Activated CD4-positive, alpha-beta T cell treated with anti-CD3 and anti-CD28 coated beads, Interleukin-2, amount 50 U/mL, for 4 hours (primary cell): ENCODE measurements at regions not wholly inside any gene's neighbourhood (a gene's known extent, or its start where the extent isn't known, plus 50 kb on each side); places are given as distances from the start of the nearest gene placed in this dataset.

ENCODE experiments used
- DNase-seq, 2 experiments: peaks; one replicate each; pipeline ENCODE4 v3.0.0-alpha.2; 2020

DNA sequence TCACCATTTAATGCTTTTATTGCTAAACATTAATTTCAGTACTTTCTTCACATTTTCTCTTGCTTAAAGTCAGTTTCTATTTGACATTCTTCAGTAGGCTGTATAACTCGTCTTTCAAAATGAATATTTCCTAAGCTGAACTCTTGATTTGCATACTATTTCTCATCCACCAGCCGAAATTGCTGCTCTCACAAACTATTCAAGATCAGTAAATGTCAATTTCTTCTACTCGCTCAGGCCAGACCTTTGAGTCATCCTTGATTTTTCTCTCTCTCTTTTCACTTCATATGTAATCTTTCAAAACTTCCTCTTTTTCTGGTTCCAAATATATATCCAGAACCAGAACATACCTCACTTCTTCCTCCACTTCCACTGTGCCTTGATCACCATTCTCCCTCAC, 990.0 kb downstream of the KCNT2 start:
- no peak for DNase-seq

DNA sequence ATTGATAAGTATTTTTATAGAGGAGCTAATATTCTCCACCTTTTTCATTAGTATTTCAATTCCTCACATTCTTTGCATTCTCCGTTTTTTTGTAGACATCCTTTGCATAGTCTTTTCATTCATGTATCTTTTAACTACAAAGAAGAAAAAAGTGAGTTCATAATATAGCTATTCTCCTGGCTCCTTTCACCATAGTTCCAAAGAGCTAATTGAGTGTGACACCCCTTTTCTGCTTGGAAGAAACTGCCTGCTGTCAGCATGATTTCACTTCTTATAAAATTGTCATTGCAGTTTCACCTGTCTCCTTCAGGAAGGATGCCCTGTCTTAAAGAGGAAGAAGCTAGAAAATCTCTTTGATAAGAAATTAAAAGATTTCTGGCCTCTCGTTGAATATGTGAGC, 991.1 kb downstream of the KCNT2 start:
- DNase-seq: no peak

DNA sequence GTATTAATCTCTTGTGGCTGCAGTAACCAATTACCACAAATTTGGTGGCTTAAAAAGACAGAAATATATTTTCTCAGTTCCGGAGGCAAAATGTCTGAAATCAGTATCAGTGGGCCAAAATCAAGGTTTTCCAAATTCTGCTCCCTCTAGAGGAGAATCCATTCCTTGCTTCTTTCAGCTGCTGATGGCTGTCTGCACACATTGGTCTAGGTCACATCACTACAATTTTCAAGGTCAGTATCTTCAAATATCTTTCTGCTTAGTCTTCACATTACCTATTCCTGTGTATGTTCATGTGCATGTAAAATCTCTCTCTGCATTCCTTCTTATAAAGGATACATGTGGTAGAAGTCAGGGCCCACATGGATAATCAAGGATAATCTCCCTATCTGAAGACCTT, 999.4 kb downstream of the KCNT2 start:
- no peak for DNase-seq

DNA sequence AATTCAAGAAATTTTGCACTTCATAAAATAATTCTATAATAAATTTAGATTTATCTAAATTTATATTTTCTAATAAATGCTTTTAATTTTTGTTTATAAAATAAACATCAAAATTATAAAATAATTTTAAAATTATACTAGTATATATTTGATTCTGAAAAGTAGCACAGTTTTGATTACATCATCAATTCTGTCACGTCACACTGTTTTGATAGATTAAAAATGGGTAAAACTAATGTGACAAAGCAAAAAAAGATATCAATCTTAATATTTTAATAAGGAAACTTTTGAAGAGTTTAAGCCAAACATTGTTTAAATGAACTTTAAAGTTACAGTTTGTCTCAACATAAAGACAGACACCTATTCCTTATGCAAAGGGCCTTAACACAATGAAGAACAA, 1001.8 kb downstream of the KCNT2 start:
- DNase-seq: no peak

DNA sequence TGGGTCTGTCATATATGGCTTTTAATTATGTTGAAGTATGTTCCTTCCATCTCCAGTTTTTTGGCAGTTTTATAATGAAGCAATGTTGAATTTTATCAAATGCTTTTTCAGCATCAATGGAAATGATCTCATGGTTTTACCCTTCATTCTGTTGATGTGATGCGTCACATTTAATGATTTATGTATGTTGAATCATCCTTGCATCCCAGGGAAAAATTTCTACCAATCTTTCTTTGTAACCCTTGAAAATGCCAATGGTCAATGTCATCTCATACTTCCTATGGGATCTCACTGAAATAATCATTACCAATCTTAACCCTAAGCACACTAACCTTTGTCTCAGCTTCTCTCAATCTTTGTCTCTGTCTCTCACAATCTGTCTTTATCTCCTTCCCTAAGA, 1004.0 kb downstream of the KCNT2 start:
- no peak for DNase-seq

DNA sequence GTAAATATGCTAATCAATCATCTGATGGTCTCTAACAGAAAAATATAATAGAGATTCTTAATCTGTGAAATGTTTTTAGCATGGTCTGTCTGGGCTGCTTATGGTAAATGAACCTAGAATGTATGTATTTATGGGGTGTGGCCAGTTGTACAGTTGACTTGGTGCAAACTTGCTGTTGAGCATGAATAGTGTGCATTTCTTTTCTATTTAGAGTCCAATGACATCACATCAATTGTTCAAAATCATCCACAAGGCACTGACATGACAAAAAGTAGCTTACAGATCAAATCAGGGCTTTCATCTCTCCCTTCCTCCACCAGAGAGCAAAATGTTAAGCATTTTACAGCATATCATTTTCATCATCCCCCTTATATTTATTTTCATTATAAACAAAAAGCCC, 1010.3 kb downstream of the KCNT2 start:
- DNase-seq: no peak

DNA sequence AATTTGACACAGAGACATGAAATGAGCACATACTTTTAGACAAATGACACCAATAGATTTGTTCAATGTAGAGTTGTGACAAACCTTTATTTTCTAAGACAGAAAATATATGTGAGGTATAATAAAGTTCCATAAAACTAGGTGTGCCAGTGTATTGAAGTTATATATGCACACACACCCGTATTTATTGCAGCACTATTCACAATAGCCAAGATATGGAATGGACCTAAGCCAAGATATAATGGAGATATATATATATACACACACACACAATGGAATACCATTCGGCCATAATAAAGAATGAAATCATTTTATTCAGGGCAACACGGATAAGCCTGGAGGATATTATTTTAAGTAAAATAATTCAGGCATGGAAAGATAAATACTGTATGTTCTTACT, 1013.5 kb downstream of the KCNT2 start:
- DNase-seq: no peak

DNA sequence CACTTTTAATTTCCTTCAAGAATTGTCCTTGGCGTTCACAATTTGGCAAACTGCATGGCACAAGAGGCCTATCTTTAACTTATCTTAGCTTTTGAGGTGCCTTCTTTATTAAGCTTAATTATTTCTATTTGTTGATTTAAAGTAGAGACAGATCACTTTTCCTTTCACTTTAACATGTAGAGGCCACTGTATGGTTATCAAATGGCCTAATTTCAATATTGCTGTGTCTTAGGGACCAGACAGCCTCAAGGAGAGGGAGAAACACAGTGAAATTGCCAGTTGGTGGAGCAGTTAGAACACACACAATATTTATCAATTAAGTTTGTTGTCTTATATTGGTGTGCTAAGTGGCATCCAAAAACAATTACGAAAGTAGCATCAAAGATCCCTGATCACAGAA, 1013.9 kb downstream of the KCNT2 start:
- DNase-seq: no peak

DNA sequence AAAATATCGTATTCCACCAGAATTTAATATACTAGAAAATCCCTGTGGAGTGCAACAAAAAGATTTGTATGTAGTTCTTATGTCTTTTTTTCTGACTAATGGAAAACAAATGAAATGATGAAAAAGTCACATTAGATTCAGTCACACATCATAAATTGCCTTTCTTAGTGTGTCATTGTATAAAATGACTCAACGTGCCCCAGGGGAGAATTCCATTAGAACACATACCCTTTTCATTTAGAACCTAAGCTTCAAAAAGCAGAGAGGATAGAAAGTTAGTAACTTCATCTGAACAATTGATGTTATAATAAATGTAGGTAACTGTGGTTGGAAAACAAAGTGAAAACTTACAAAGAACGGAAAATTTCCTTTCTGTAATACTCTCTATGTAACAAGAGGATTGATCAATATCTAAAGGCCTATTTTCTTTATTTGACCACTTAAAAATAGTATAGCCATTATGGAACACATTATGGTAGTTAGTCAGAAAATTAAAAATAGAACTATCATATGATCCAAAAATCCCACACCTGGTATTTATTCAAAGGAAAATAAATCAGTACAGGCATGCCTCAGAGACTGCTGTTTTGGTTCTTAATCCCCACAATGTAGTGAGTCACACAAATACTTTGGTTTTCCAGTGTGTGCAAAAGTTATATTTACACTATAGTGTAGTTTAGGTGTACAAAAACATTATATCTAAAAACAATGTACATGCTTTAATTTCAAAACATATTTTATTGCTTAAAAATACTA, 1016.1 kb downstream of the KCNT2 start:
- no peak for DNase-seq

DNA sequence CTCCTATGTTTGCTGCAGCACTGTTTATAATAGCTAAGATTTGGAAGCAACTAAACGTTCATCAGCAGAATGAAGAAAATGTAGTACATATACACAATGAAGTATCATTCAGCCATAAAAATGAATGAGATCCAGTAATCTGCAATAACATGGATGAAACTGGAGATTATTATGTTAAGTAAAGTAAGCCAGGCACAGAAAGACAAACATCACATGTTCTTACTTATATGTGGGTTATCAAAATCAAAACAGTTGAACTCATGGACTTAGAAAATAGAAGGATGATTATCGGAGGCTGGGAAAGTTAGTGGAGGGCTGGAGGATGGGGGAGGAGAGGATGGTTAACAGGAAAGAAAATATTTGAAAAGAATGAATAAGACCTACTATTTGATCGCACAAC, 1017.6 kb downstream of the KCNT2 start:
- no peak for DNase-seq

DNA sequence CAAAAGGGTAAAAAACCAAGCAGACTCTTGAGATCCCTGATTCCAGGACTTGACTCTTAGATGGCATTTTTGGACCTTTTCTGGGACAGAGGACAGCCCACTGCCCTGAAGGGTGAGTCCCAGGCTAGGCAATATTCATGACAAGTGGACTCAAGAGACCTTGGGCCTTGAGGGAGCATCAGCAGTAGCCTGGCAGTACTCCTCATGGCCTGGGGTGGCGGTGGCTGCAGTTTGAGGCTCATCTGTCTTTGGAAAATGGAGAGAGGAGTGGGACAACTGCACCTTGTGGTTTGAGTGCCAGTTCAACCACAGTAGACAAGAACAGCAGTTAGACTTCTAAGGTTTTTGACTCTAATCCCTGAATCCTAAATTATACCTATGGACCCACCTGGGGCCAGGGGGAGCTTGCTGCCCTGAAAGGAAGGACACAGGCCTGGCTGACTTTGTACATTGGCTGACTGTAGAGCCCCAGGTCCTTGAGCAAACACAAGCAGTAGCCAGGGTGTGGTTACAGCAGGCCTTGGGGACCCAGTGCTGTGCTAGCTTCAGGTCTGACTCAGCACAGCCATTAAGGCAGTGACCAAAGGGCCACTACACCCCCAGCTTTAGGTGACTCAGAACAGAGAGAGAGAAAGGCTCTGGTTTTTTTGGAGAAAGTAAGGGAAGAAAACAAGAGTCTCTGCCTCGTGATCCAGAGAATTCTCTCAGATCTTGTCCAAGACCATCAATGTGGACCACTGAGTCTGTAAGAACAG, 1023.2 kb downstream of the KCNT2 start:
- no peak for DNase-seq

DNA sequence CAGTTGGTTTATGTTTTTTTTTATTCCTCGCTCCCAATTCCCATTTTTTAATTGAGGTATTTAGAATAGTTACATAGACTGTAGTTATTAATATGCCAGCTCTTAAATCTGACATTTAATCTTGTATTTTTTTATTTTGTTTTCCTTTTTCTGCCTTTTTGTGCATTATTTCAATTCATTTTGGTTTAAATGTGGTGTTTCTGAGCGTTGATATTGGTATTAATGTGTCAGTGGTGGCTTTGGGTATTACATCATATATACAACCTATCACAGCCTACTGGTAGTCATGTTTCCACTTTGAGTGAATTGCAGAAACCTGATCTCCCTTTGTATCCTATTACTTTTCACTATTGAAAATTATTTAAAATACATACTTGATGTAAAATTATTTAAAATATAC, 1027.3 kb downstream of the KCNT2 start:
- no peak for DNase-seq

DNA sequence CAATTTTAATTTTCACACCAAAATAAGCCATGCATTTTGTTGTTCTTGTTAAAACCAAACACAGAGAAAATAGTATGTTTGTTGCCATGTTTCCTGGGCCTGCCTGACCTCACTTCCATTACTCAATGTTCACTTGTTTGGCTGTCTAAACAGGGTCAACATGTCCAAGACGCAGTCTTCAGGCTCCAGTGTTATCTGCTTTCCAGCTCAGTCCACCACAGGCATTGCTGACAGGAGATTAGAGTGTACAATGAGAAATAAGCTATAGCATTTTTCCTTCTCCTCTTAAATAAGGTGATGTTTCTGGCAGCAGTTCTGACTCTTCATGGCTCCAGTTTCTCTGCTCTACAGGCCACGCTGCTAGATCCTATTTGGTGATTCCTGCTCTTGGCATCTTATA, 1030.5 kb downstream of the KCNT2 start:
- DNase-seq: no peak

DNA sequence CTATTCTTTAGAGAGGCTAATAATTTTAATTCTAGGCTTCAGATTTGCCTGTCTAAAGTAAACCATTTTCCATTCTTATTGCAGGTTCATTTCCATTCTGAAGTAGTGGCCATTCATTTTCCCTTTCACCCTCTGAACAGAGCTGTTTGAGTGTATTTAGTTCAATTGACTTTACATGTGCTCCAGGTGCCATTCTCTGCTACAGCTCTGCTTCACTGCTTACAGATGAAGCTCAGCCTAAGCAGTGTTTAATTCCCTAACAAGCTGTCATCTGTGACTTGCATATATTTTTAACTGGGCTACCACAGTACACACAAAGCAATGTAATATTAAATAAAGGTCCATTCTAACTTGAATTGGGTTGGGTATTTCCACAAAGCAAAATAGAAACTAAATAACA, 1031.6 kb downstream of the KCNT2 start:
- no peak for DNase-seq

DNA sequence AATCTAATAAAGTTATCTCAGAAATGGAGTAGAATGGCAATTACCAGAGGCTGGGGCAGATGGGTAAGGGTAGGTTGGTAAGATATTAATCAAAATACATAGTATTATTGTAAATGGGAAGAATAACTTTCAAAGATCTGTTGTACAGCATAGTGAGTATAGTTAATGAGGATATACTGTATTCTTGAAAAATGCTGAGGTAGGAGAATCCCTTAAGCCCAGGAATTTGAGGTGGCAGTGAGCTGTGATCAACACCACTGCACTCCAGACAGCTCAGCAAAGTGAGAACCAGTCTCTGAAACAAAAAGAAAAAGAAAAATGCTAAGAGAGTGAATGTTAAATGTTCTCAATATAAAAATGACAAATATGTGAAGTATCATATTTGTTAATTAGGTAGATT, 1033.7 kb downstream of the KCNT2 start:
- no peak for DNase-seq

DNA sequence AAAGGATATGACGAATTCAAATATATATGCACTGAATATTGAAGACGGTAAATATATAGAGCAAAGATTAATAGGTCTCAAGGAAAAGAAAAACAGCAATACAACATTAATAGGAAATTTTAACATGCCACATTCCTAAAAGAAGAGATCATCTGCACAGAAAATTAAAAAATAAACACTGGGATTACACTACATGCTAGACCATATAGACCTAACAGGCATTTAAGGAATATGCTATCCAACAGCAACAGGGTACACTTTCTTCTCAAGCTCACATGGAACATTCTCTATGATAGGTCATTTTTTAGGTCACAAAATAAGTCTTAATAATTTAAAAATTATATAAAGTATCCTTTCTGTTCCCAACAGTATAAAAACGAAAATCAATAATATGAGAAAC, 1038.3 kb downstream of the KCNT2 start:
- no peak for DNase-seq

DNA sequence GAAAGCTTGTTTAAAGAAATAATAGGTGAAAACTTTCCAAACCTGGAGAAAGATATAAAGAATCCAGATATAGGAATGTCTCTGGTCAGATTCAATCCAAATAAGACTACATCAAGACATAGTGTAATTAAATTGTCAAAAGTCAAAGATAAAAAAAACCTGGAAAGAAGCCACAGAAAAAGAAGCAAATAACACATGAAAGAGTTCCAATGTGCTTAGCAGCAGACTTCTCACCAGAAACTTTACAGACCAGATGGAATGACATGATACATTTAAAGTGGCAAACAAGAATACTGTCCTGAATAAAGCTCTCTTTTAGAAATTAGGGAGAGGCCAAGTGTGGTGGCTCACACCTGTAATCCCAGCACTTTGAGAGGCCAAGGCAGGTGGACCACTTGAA, 1039.9 kb downstream of the KCNT2 start:
- no peak for DNase-seq

DNA sequence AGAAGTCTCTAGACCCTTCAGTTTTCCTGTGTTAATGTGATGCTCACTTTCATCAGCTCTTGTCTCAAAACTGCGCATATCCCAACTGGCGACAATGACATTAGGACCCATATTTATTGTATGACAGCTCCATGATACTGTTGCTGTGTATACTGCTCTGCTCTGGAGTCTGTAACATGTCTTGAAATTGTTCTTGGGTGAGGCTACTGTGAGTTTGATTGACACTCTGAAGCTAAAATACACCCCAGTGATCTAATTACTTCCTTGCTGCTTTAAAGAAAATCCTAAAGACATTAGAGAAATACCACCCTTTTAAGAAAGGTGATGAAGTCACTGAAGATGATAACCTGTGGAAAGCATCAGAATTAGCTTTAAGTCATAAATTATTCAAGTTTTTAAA, 1046.2 kb downstream of the KCNT2 start:
- no peak for DNase-seq

DNA sequence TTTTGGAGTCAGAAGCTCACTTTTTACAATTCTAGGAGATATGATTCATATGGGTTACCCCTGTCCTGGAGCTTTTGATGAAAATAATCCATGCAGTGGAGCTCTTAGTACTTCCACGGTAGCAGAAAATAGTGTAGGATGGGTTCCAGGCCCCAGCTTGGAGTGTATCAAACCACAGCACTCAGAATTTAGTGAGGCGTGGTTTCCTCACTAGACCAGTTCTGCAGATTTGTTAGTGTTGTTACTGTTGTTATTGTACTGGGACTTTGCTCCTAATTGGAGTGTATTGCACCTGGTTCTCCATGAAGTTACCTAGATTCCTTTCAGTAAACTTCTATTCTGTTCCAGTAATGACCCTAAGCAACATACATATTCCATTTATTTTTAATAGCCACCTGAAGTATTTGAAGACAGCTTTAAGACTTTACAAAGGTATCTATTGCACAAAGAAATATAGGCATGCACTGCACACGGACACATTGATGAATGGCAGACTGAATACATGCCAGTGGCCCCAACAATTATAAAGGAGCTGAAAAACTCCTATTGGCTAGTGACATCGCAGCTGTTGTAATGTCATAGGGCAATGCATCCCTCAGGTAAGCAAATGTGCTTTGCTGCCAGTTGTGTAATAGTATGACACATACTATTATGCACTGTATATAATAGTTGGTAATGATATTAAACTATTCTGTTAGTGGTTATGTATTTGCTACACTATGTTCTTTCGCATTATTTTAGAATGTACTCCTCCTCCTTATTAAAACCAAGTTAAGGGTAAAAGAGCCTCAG, 1058.0 kb downstream of the KCNT2 start:
- no peak for DNase-seq

DNA sequence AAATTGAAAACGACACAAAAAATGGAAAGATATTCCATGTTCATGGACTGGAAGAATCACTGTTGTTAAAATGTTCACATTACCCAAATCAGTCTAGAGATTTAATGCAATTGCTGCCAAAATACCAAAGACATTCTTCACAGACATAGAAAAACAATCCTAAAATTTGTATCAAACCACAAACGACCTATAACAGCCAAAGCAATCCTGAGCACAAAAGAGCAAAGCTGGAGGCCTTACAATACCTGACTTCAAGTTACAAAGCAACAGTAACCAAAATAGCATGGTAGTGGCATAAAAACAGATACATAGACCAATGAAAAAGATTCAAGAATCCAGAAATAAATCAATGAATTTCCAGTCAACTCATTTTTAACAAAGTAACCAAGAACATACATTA, 1077.3 kb downstream of the KCNT2 start:
- DNase-seq: no peak

DNA sequence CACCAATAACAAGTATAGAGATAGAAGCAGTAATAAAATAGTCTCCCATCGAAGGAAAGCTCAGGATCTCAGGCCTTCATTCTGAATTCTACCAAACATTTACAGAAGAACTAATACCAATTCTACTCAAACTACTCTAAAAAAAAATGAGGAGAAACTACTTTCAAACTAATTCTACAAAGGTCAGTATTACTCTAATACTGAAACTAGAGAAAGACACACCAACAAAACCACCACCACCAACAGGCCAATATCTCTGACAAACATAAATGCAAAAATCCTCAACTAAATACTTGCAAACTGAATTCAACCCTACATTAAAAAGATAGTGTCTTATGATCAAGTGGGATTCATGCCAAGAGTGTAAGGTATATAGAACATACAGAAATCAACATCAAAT, 1078.4 kb downstream of the KCNT2 start:
- DNase-seq: no peak

DNA sequence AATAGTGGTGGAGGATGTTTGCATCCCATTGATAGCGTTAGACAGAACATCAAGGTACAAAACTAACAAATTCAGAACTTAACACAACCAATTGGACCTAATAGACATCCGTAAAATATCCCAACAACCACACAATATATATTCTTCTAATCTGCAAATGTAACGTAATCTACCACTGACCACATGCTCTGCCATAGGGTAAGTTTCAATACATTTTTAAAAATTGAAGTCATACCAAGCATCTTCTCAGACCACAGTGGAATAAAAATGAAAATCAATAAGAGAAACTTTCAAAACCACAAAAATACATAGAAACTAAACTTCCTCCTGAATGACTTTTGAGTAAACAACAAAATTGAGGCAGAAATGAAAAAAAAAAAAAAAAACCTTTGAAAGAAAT, 1087.5 kb downstream of the KCNT2 start:
- DNase-seq: no peak

DNA sequence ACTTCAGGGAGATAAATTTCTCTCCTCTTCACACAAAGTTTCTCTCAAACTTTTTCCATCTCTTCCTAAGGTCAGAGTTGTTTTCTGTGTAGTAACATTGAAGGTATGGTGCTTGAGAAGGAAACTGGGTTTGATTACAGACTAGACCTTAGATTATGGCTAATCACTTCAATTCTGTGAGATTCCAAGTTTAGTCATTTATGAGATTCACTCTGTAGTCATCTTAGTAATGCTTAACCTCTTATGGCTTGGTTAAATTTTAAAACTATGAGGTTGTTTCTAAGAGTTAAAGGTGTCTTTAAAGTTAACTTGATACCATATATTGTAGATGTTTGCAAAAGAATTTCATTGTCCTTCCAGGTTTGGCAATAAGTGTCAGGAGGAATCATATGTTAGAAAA, 1092.2 kb downstream of the KCNT2 start:
- DNase-seq: no peak

DNA sequence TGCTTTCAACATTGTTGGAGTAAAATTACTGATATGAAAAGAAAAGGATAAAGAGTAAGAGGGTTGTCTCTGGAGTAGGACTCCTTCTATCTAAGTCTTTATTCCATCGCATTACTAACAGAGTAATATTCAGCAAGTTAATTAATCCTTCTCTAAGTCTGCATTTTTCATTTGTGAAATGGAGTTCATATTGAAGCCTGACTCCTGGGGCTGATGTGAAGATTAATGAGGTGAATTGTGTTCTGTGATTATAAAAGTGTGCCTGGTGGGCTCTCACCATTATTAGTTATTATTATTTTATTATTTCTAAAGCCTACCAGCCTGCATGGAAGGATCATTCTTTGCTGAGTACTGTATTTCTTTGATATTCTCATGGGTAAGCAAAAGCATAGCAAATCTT, 1096.7 kb downstream of the KCNT2 start:
- DNase-seq: no peak
